HG03159 (cell line): ENCODE measurements at regions not wholly inside any gene's neighbourhood (a gene's known extent, or its start where the extent isn't known, plus 50 kb on each side); places are given as distances from the start of the nearest gene placed in this dataset.

ENCODE experiments used
- ATAC-seq: cut with Tn5 transposase; IDR thresholded peaks from one replicate; pipeline ENCODE4 v1.9.1; 2021; ENCODE audit warnings: mild to moderate bottlenecking, moderate library complexity; ENCODE audit not compliant: unreplicated experiment

- no peak for ATAC-seq
Measured at GRCh38 chr20:10724449-10725173, 50.8 kb upstream of the JAG1 start.

GRCh38 chr20:10728873-10729670, 55.3 kb upstream of the JAG1 start:
- ATAC-seq: no peak

GRCh38 chr20:10729785-10730184, 56.0 kb upstream of the JAG1 start:
- no peak for ATAC-seq

GRCh38 chr20:10730629-10731183, 56.9 kb upstream of the JAG1 start:
- ATAC-seq: no peak

GRCh38 chr20:10731190-10731965, 57.6 kb upstream of the JAG1 start:
- no peak for ATAC-seq

GRCh38 chr20:10733122-10733521, 59.3 kb upstream of the JAG1 start:
- no peak for ATAC-seq

- no peak for ATAC-seq
Measured at GRCh38 chr20:10735195-10735949, 61.6 kb upstream of the JAG1 start.

GRCh38 chr20:10739134-10739533, 65.3 kb upstream of the JAG1 start:
- no peak for ATAC-seq

- no peak for ATAC-seq
Measured at GRCh38 chr20:10739566-10739965, 65.8 kb upstream of the JAG1 start.

GRCh38 chr20:10741060-10741459, 67.3 kb upstream of the JAG1 start:
- no peak for ATAC-seq

GRCh38 chr20:10745790-10746189, 72.0 kb upstream of the JAG1 start:
- ATAC-seq: no peak

- ATAC-seq: no peak
Measured at GRCh38 chr20:10747019-10747418, 73.2 kb upstream of the JAG1 start.

GRCh38 chr20:10749084-10749483, 75.3 kb upstream of the JAG1 start:
- no peak for ATAC-seq

- no peak for ATAC-seq
Measured at GRCh38 chr20:10752206-10752605, 78.4 kb upstream of the JAG1 start.

GRCh38 chr20:10754824-10755223, 81.0 kb upstream of the JAG1 start:
- no peak for ATAC-seq

- ATAC-seq: no peak
Measured at GRCh38 chr20:10758446-10758845, 84.6 kb upstream of the JAG1 start.

- ATAC-seq: no peak
Measured at GRCh38 chr20:10761232-10761631, 87.4 kb upstream of the JAG1 start.

- ATAC-seq: no peak
Measured at GRCh38 chr20:10761786-10762185, 88.0 kb upstream of the JAG1 start.

GRCh38 chr20:10762216-10762615, 88.4 kb upstream of the JAG1 start:
- no peak for ATAC-seq

- ATAC-seq: no peak
Measured at GRCh38 chr20:10763112-10763511, 89.3 kb upstream of the JAG1 start.

GRCh38 chr20:10769700-10770099, 95.9 kb upstream of the JAG1 start:
- no peak for ATAC-seq
